IMR-90 (cell line): ENCODE measurements at regions not wholly inside any gene's neighbourhood (a gene's known extent, or its start where the extent isn't known, plus 50 kb on each side); places are given as distances from the start of the nearest gene placed in this dataset.

Experiments
- CHD1 ChIP-seq: IDR thresholded peaks from 2 replicates; pipeline ENCODE4 v1.6.1; 2012; ENCODE audit warnings: low read depth, low read length, improper control_type of control experiment
- CTCF ChIP-seq: conservative IDR thresholded peaks from 2 replicates; pipeline ENCODE4 v1.5.1; 2012; ENCODE audit warnings: mild to moderate bottlenecking, low read depth, low read length, improper control_type of control experiment
- FOS ChIP-seq: fragments of 150-350 bp; IDR thresholded peaks from 2 replicates; pipeline ENCODE4 v1.6.1; 2016; ENCODE audit warnings: low read depth, low read length
- POLR2A ChIP-seq: IDR thresholded peaks from 2 replicates; pipeline ENCODE4 v1.6.1; 2012; ENCODE audit warnings: mild to moderate bottlenecking, low read depth, low read length
- RAD21 ChIP-seq: IDR thresholded peaks from 2 replicates; pipeline ENCODE4 v1.6.1; 2012; ENCODE audit warnings: low read length, improper control_type of control experiment
- SMC3 ChIP-seq: fragments of 150-350 bp; IDR thresholded peaks from 2 replicates; pipeline ENCODE4 v1.6.1; 2016; ENCODE audit warnings: low read depth, mild to moderate bottlenecking, antibody characterized with exemption, low read length, moderate library complexity

GRCh38 chr14:104526723-104527645, 52.6 kb upstream of the C14orf180 start:
- TF ChIP-seq CTCF (no peak), POLR2A (no peak), FOS (no peak), CHD1 (no peak), RAD21 (no peak), SMC3 (no peak)
